NT2/D1 (cell line): ENCODE measurements at regions not wholly inside any gene's neighbourhood (a gene's known extent, or its start where the extent isn't known, plus 50 kb on each side); places are given as distances from the start of the nearest gene placed in this dataset.

Experiments
- DNase-seq: peaks from one replicate; pipeline ENCODE4 v3.0.0-alpha.2; 2011; ENCODE audit warnings: low read depth, low spot score
- H3K27me3 ChIP-seq: 2 replicates; pipeline ENCODE4 v1.6.0; 2011; ENCODE audit warnings: mild to moderate bottlenecking; ENCODE audit not compliant: insufficient read length, insufficient read depth
- H3K36me3 ChIP-seq: 2 replicates; pipeline ENCODE4 v1.6.1; 2011; ENCODE audit warnings: mild to moderate bottlenecking, low read length, mixed read lengths; ENCODE audit not compliant: insufficient read depth, insufficient read length
- H3K4me1 ChIP-seq: 2 replicates; pipeline ENCODE4 v1.5.1; 2011; ENCODE audit not compliant: insufficient read depth, insufficient read length
- H3K4me3 ChIP-seq: 2 replicates; pipeline ENCODE4 v1.5.1; 2011; ENCODE audit warnings: low read depth; ENCODE audit not compliant: insufficient read length
- H3K9ac ChIP-seq: 2 replicates; pipeline ENCODE4 v1.6.0; 2011; ENCODE audit warnings: low read depth; ENCODE audit not compliant: insufficient read length
- H3K9me3 ChIP-seq: 2 replicates; pipeline ENCODE4 v1.5.1; 2011; ENCODE audit warnings: mild to moderate bottlenecking, low read length; ENCODE audit not compliant: insufficient read depth
- SUZ12 ChIP-seq: IDR thresholded peaks from 2 replicates; pipeline ENCODE4 v1.6.1; 2011; ENCODE audit not compliant: insufficient read length, insufficient read depth; ENCODE audit errors: extremely low read depth
- YY1 ChIP-seq: IDR thresholded peaks from 2 replicates; pipeline ENCODE4 v1.6.1; 2011; ENCODE audit not compliant: insufficient read length, insufficient read depth
- ZNF274 ChIP-seq: IDR thresholded peaks from 2 replicates; pipeline ENCODE4 v1.6.1; 2011; ENCODE audit warnings: mild to moderate bottlenecking, low read depth, low read length

DNA sequence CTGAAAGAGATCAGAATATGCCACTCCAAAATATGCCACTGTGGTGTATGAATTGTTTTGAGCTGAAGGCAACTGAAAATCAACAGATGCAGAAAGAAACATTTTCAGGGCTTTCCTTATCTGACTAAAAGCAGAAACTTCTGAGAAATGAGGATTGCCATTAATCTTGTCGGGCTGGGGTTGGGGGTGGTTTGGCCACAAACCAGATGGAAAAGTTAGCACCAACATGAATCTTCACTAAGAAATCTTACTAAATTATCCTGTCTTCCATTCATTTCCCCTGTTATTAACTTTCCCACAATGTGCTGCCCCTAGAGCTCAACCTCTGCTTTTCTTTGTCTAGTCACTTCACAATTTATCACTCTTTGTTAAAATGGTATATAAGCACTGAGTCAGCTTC lies 229.9 kb upstream of the GADL1 start:
- H3K4me3 ChIP-seq: no peak overlapping the region
- H3K9me3 ChIP-seq: peaks cover 5% of the 10 kb centered on the region
- H3K9ac ChIP-seq: no peak overlapping the region
- no peaks in the 10 kb centered on the region for H3K36me3 ChIP-seq
- no peaks in the 10 kb centered on the region for H3K4me1 ChIP-seq
- TF ChIP-seq SUZ12 (no peak), YY1 (no peak), ZNF274 (no peak)
- no peak for DNase-seq
- no peaks in the 10 kb centered on the region for H3K27me3 ChIP-seq

DNA sequence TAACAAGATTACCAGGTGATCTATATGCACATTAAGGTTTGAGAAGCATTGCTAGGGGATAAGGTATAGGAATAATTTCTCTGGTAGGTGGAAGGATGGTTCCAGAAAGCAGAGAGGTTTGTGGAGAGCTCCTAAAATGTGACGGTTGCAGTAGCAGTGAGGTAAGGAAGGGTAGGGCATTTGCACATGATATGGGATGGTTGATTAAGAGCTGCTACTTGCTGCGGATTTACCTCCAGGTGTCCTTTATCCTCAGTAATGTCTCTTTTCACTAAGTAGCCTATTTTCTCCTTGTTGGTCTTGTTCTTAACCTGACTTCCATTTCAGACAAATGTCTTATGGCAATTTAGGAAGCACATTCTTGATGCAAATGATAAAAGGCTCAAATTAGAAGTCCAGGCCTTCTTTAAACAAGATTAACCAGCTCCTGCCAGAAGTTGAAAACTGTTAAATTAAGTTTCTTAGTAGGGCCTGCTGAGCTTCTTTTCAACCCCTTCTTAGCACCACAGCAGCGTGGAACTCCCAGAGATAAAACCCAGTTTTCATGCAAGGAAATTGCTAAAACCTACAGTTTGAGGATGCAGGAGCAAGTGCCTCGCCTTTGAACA lies 231.1 kb upstream of the GADL1 start:
- no peak for DNase-seq
- TF ChIP-seq SUZ12 (no peak), ZNF274 (no peak), YY1 (no peak)
- H3K9ac ChIP-seq: no peak overlapping the region
- peaks cover 5% of the 10 kb centered on the region for H3K9me3 ChIP-seq
- no peaks in the 10 kb centered on the region for H3K27me3 ChIP-seq
- H3K36me3 ChIP-seq: no peaks in the 10 kb centered on the region
- H3K4me1 ChIP-seq: no peaks in the 10 kb centered on the region
- H3K4me3 ChIP-seq: no peak overlapping the region

DNA sequence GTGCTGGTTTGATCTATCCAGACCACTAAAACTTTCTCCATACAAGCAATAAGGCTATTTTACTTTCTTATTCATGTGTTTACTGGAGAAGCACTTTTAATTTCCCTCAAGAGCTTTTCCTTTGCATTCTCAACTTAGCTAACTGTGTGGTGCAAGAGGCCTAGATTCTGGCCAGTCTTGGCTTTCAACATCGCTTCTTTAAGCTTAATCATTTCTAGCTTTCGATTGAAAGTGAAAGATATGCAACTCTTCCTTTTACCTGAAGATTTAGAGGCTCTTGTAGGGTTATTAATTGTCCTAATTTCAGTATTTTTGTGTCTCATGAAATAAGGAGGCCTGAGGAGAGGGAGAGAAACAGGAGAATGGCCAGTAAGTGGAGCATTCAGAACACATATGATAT lies 234.8 kb upstream of the GADL1 start:
- H3K4me1 ChIP-seq: no peaks in the 10 kb centered on the region
- no peaks in the 10 kb centered on the region for H3K27me3 ChIP-seq
- H3K4me3 ChIP-seq: no peak overlapping the region
- H3K9ac ChIP-seq: no peak overlapping the region
- TF ChIP-seq SUZ12 (no peak), ZNF274 (no peak), YY1 (no peak)
- H3K9me3 ChIP-seq: peaks cover 5% of the 10 kb centered on the region
- no peaks in the 10 kb centered on the region for H3K36me3 ChIP-seq
- no peak for DNase-seq

DNA sequence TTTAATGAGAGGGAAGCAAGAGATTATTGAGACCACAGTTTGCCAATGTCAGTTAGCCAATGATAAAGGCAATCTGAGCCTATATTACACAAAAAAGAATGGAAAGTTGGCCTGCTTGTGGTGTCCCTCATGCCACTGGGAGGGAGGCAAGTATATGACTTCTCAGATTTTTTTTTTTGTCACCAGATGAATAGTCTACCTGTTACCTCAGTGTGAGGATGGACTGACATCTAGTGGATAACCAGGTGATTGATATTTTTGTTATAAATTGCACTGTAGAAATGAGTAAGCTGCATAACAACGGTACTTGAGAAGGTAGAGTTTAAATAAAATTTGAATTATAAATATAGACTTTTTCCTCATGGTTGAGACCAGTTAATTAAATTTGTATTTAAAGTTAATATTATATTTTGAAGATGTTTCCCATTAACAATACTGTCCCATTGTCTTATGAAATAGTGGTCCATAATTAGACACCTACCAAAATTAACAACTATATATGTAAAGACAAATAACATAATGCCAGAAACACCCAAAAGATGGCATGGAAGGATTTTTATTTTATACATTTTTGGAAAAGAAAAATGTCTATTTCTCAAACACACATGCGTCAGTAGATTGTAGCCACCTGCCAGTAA lies 237.8 kb upstream of the GADL1 start:
- Histone ChIP-seq H3K27me3 (no peaks in the 10 kb centered on the region), H3K9me3 (no peaks in the 10 kb centered on the region), H3K9ac (no peak overlapping the region), H3K36me3 (no peaks in the 10 kb centered on the region), H3K4me3 (no peak overlapping the region), H3K4me1 (no peaks in the 10 kb centered on the region)
- TF ChIP-seq ZNF274 (no peak), YY1 (no peak), SUZ12 (no peak)
- DNase-seq: no peak

DNA sequence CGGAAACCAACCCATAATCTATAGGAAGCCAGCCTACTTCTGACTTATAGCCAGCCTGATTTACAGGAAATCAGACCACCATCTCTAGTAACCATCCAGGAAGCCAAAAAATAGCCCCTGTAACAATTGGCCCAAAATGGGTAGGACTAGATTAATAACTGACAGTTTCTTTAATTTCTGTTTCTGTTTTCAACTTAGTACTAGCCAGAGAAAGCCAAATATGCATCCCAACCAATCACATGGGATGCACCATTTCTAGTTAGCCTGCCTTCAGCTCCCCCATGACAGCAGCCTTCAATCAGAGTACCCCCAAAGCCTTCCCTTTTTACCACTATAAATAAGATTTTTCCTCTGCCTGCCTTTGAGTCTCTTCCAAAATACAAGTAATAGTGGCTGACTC lies 239.1 kb upstream of the GADL1 start:
- H3K4me3 ChIP-seq: no peak overlapping the region
- H3K9ac ChIP-seq: no peak overlapping the region
- no peak for DNase-seq
- no peaks in the 10 kb centered on the region for H3K36me3 ChIP-seq
- H3K9me3 ChIP-seq: no peaks in the 10 kb centered on the region
- H3K4me1 ChIP-seq: no peaks in the 10 kb centered on the region
- no peaks in the 10 kb centered on the region for H3K27me3 ChIP-seq
- no peak for TF ChIP-seq YY1
- no peak for TF ChIP-seq SUZ12
- TF ChIP-seq ZNF274: no peak

DNA sequence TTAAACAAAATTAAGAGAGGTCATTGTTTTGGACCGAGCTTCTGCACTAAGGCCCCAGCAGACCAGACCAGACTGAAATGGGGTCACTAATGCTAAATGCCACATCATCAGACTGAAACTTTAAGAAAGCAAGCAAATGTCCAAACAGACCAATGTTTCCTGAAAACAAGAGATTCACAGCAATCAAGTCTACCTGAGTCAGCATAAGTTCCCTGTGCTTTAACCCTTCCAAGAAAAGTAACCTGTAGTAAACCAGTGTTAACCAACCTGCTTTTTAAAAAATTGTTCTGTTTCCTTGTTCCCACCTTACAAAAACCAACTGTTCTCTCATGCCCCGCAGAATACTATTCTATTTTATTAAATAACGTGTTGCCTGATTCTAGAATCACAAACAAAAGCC lies 241.1 kb upstream of the GADL1 start:
- H3K27me3 ChIP-seq: no peaks in the 10 kb centered on the region
- H3K4me3 ChIP-seq: no peak overlapping the region
- no peak overlapping the region for H3K9ac ChIP-seq
- H3K4me1 ChIP-seq: no peaks in the 10 kb centered on the region
- DNase-seq: no peak
- TF ChIP-seq ZNF274 (no peak), YY1 (no peak), SUZ12 (no peak)
- H3K9me3 ChIP-seq: no peaks in the 10 kb centered on the region
- H3K36me3 ChIP-seq: no peaks in the 10 kb centered on the region

DNA sequence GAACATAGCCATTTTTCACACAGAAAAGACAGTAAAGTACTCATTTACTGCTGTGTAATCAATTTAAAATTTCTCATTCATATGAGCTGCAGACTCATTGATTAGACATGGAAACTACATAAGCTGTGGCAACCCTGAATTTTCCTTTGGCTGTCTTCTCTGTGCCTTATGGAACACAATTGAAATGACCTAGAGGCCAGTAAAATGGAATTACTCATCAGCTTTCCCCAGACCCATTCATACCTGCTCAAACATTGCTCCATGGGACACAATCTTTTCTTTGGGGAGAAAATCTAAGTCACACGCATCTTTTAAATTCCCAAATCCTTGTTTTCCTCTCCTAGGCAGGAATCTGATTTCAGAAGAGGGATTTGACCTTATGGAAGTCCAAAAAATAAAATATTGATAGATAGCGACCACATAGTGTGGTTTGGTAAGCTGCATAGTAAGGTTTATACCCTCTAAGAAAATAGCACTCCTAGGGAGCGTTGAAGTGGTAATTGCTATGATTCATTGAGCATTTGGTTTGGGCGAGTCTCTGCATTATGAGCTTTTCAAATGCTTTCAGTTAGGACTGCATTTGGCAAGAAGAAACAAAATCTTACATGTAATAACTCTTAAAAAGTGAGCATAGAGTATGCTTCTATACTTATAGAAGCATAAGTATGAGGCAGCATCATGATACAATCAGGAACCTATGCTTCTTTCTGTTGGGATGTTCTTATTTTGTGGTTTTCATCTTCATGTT lies 243.4 kb upstream of the GADL1 start:
- H3K4me1 ChIP-seq: no peaks in the 10 kb centered on the region
- no peaks in the 10 kb centered on the region for H3K27me3 ChIP-seq
- DNase-seq: no peak
- H3K36me3 ChIP-seq: no peaks in the 10 kb centered on the region
- H3K4me3 ChIP-seq: no peak overlapping the region
- no peak overlapping the region for H3K9ac ChIP-seq
- TF ChIP-seq YY1 (no peak), SUZ12 (no peak), ZNF274 (no peak)
- no peaks in the 10 kb centered on the region for H3K9me3 ChIP-seq

DNA sequence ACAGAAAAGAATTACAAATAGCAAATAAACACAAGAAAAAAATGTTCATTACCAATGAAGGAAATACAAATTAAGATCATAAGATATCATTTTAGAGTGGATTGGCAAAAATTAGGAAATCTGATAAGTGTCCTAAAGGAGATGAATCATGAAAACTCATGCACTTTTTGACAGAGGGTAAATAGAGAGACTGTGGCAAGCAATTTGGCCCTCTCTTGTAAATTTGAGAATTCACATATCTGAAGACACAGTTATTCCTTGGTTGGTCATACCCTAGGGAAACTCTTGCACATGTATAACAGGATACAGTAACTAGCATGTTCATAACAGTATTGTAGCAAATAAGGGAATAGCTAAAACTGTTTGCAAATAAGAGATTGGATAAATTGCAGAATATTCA lies 246.0 kb upstream of the GADL1 start:
- H3K4me3 ChIP-seq: no peak overlapping the region
- H3K9ac ChIP-seq: no peak overlapping the region
- no peaks in the 10 kb centered on the region for H3K4me1 ChIP-seq
- TF ChIP-seq SUZ12 (no peak), ZNF274 (no peak), YY1 (no peak)
- DNase-seq: no peak
- H3K36me3 ChIP-seq: no peaks in the 10 kb centered on the region
- H3K27me3 ChIP-seq: no peaks in the 10 kb centered on the region
- H3K9me3 ChIP-seq: no peaks in the 10 kb centered on the region
